H1 (cell line): ENCODE measurements at regions not wholly inside any gene's neighbourhood (a gene's known extent, or its start where the extent isn't known, plus 50 kb on each side); places are given as distances from the start of the nearest gene placed in this dataset.

Experiments used
- SIX5 ChIP-seq: IDR thresholded peaks from 2 replicates; pipeline ENCODE4 v1.6.1; 2011; ENCODE audit warnings: mild to moderate bottlenecking, low read depth, low read length
- TF ChIP-seq, protein P1 (sequence below): fragments of 300-600 bp; sonication (generic); IDR thresholded peaks from 2 replicates; pipeline ENCODE4 v1.7.1; 2012; ENCODE audit warnings: low read length, moderate library complexity, mild to moderate bottlenecking, inconsistent platforms; ENCODE audit not compliant: insufficient replicate concordance

DNA sequence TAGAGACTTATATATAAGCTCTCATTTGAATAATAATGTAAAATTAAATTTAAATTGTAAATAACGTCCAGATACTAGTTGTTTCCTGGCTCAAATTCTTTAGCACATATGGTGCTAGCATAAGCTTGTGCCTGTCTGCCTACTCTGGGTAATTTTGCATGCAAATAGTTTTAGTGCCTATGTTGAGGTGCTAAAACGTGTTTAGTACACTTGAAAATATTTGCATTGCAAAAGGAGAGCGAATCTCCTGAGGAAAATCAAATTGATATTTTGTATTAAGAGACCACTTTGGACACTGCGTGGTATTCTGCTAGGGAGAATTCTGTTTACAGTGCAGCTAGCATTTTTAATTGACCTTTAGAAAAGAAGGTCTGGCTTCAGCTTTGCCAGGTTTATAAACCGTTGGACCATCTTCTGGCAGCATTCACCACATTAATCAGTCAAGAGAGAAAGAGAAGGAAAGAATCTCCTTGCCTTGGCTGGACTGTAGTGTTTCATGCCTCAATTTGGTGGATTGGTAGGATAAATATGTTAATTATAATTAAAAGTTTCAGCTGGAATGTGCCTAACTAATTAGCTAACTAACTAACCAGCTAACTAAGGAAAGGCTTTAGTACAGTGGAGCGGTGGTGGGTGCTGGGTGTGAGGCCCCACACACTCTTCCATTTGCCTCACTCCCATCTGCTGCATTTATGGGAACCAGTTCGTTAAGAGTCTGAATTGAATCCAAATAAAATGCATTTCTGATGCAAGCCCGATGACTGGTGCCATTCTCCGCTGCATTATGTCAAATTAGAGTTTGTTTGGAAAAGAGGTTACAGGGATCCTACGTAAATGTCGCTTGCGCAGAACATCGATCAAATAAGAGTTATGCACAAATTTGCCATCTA is 150.1 kb upstream of the MPDZ start (continued):
- TF ChIP-seq, protein P1, sequence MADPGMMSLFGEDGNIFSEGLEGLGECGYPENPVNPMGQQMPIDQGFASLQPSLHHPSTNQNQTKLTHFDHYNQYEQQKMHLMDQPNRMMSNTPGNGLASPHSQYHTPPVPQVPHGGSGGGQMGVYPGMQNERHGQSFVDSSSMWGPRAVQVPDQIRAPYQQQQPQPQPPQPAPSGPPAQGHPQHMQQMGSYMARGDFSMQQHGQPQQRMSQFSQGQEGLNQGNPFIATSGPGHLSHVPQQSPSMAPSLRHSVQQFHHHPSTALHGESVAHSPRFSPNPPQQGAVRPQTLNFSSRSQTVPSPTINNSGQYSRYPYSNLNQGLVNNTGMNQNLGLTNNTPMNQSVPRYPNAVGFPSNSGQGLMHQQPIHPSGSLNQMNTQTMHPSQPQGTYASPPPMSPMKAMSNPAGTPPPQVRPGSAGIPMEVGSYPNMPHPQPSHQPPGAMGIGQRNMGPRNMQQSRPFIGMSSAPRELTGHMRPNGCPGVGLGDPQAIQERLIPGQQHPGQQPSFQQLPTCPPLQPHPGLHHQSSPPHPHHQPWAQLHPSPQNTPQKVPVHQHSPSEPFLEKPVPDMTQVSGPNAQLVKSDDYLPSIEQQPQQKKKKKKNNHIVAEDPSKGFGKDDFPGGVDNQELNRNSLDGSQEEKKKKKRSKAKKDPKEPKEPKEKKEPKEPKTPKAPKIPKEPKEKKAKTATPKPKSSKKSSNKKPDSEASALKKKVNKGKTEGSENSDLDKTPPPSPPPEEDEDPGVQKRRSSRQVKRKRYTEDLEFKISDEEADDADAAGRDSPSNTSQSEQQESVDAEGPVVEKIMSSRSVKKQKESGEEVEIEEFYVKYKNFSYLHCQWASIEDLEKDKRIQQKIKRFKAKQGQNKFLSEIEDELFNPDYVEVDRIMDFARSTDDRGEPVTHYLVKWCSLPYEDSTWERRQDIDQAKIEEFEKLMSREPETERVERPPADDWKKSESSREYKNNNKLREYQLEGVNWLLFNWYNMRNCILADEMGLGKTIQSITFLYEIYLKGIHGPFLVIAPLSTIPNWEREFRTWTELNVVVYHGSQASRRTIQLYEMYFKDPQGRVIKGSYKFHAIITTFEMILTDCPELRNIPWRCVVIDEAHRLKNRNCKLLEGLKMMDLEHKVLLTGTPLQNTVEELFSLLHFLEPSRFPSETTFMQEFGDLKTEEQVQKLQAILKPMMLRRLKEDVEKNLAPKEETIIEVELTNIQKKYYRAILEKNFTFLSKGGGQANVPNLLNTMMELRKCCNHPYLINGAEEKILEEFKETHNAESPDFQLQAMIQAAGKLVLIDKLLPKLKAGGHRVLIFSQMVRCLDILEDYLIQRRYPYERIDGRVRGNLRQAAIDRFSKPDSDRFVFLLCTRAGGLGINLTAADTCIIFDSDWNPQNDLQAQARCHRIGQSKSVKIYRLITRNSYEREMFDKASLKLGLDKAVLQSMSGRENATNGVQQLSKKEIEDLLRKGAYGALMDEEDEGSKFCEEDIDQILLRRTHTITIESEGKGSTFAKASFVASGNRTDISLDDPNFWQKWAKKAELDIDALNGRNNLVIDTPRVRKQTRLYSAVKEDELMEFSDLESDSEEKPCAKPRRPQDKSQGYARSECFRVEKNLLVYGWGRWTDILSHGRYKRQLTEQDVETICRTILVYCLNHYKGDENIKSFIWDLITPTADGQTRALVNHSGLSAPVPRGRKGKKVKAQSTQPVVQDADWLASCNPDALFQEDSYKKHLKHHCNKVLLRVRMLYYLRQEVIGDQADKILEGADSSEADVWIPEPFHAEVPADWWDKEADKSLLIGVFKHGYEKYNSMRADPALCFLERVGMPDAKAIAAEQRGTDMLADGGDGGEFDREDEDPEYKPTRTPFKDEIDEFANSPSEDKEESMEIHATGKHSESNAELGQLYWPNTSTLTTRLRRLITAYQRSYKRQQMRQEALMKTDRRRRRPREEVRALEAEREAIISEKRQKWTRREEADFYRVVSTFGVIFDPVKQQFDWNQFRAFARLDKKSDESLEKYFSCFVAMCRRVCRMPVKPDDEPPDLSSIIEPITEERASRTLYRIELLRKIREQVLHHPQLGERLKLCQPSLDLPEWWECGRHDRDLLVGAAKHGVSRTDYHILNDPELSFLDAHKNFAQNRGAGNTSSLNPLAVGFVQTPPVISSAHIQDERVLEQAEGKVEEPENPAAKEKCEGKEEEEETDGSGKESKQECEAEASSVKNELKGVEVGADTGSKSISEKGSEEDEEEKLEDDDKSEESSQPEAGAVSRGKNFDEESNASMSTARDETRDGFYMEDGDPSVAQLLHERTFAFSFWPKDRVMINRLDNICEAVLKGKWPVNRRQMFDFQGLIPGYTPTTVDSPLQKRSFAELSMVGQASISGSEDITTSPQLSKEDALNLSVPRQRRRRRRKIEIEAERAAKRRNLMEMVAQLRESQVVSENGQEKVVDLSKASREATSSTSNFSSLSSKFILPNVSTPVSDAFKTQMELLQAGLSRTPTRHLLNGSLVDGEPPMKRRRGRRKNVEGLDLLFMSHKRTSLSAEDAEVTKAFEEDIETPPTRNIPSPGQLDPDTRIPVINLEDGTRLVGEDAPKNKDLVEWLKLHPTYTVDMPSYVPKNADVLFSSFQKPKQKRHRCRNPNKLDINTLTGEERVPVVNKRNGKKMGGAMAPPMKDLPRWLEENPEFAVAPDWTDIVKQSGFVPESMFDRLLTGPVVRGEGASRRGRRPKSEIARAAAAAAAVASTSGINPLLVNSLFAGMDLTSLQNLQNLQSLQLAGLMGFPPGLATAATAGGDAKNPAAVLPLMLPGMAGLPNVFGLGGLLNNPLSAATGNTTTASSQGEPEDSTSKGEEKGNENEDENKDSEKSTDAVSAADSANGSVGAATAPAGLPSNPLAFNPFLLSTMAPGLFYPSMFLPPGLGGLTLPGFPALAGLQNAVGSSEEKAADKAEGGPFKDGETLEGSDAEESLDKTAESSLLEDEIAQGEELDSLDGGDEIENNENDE: no peak
- no peak for TF ChIP-seq SIX5
- TF ChIP-seq, all 59 proteins: peak for 0
